SW 1271 (cell line): ENCODE measurements at regions not wholly inside any gene's neighbourhood (a gene's known extent, or its start where the extent isn't known, plus 50 kb on each side); places are given as distances from the start of the nearest gene placed in this dataset.
"Not testable (repeated sequence)": the region's sequence is repeated elsewhere in the genome, so short reads cannot be mapped to it uniquely, and the experiment has no call there.

ENCODE experiments used
- DNase-seq, 2 experiments: peaks; one replicate each; lab custom pipeline; 2025; lab: John Stamatoyannopoulos, UW

DNA sequence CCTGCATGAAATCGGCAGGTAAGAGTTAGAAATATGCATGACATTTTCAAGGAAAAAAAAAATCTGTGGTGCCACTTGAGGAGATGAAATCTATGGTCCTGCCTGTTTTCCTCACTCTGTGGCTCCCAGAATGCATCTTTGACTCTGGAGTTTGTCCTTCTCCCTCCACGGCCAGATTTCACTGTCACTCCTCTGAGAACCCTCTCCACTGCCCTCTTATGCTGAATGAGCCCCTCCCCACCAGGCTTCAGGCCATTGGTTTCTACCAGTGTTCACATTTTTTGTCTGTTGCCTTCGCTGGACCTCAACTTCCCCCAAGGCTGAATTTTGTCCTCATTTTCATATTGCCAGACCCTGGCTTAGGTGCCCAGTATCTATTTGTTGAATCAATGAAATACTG lies 235.0 kb downstream of the ZIC5 start:
- no peak for DNase-seq

DNA sequence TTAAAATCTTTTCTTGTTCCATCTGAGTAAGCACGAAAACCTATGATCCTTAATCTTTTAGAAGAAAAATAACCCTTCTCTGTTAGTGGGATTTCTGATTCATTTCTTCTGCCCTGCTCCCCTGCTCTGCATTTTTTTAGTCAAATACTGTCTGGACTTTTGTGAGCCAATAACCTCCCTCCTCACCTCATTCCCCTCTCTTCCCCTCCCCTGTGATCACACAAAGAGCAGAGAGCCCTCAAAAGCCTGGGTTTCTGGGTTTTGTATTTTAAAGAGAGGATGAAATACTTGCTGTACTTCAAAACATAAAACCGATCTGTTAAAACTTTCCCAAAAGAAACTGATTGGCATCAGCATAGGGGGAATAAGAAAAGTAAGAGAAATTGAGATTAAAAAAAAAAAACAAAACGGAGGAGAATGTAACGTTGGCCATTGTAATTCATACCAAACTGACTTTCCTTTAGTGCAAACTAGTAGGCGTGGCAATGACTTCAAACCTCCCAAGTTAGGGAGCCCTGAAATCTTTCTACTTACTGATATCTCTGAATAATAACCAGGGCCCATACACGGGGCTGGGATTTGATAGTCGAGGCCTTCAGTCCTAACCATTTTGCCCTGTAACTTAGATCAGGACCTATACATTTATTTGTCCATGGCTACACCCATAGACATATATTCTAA lies 232.9 kb downstream of the TM9SF2 start:
- DNase-seq, result no peak

DNA sequence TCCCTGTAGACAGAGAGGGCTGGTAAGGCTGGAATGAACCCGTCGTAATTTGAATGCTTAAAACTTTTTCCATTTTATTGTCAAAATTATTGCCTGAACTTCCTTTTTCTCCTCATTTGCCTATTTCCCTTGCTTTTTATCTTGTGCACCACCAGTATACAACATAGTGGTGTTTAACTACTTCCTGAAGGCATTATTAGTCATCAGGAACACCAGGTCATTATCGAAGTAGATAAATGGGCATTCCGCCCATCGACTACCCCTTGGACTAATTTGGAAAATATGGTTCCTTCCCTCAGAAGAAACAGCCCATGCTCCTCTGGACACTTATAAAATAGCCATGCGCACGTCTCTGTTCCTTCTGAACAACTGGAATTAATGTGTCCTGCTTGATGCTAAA lies 232.1 kb downstream of the TM9SF2 start:
- no peak for DNase-seq

DNA sequence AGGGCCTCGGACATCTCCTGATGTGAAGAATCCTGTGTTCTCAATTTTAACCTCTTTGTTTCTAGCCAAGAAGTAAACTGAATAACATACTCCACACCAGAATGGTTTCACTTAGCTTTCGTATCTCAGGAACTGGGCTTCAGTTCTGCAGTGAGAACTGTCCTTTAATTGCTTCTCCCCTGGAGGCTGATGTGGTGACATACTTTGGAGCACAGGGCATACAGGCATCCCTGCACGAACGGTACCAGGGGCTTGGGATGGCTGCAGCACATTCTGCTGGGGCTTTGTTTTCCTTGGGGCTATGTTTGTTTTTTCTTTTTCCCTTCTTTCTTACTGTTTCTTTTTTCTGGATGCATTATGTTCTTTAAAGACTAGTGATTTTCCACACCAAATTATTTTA lies 230.5 kb downstream of the TM9SF2 start:
- DNase-seq, result no peak

DNA sequence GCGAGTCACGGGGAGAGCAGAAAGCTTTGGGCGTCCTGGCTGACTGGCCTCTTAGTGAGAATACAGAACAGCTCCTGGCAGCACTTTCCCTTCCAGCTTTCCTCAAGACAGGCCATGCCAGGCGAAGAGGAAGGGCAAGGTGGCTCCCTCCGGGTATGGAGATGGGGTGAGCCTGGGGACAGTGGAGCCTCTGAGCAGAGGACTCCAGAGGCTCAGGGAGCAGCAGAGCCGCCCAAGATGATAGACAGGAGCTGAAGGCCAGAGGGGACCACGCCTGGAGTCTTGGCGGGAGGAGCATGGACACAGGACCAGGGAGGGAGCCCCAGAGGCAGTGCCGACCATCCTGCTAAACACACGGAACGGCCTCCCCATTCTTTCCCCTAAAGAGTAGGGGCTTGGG lies 229.1 kb downstream of the TM9SF2 start:
- DNase-seq, result no peak

DNA sequence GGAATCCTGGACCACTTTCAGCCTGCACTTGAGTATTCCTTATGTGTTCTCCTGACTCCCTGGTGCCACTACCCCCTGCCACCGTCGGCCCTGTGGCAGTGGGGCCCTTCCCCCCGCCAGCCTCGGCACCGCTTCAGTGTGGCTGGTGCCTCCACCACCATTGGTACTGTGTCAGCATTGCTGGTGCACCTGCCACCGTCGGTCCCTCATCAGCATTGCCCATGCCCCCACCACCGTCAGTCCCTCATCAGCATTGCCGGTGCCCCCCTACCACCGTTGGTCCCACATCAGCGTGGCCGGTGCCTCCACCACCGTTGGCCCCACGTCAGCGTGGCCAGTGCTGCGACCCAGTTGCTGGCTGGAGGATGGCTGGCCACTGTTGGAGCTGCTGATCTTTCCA lies 228.5 kb downstream of the TM9SF2 start:
- no peak for DNase-seq

DNA sequence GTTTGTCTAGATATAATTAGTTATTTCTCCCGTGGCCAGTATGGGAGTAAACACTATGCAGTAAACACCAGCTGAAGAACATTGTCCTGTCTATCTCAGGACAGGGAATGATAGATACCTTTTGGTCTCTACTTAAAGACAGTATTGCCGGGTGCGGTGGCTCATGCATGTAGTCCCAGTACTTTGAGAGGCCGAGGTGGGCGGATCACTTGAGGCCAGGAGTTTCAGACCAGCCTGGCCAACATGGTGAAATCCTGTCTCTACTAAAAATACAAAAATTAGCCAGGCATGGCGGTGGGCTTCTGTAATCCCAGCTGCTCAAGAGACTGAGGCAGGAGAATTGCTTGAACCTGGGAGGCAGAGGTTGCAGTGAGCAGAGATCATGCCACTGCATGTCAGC lies 226.4 kb downstream of the TM9SF2 start:
- DNase-seq, result not testable (repeated sequence)

DNA sequence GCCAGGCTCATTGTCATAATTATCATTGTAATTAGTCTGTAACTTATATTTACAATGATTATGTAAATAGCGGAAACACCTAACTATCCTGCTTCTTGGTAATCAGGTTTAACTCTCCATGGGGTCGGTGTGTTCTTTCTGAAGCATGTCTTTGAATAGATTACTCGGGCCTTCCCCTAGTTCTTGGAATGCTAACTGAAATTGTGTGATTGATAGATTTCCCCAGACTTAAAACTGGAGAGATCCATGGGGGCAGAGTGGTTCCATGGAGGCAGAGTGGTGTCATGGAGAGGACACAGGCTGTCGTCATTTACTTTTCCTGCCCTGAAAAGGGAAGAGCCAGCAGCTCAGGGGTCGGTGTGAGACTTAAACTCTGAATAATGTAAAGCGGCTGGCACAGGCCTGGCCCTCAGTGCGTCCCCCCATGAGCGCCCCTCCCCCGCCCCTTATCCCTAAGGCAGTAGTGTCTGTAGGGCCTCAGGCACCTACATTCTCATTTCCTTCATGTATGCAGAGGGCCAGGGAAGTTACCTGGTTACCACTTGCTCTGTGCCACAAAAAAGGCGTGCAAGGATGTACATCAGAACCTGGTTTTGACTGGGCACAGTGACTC lies 225.1 kb downstream of the TM9SF2 start:
- no peak for DNase-seq

DNA sequence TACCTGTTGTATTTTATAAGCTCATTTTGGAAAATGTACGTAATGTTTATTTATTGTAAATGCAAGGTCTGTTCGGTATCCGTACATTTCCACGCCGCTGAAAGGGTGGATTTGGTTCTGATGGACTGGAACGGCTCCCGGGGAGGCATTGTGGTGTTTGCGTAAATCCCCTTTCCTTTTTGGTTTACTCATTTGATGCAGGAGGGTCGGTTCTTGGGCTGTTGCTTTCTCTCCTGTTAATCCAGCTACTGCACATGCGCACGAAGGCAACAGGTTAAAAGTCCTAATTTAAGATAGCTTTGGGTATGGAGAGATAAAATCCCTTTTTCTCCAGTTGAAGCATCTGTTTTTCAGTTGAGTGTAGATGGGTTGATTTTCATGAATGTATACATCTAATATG lies 224.4 kb downstream of the TM9SF2 start:
- no peak for DNase-seq

DNA sequence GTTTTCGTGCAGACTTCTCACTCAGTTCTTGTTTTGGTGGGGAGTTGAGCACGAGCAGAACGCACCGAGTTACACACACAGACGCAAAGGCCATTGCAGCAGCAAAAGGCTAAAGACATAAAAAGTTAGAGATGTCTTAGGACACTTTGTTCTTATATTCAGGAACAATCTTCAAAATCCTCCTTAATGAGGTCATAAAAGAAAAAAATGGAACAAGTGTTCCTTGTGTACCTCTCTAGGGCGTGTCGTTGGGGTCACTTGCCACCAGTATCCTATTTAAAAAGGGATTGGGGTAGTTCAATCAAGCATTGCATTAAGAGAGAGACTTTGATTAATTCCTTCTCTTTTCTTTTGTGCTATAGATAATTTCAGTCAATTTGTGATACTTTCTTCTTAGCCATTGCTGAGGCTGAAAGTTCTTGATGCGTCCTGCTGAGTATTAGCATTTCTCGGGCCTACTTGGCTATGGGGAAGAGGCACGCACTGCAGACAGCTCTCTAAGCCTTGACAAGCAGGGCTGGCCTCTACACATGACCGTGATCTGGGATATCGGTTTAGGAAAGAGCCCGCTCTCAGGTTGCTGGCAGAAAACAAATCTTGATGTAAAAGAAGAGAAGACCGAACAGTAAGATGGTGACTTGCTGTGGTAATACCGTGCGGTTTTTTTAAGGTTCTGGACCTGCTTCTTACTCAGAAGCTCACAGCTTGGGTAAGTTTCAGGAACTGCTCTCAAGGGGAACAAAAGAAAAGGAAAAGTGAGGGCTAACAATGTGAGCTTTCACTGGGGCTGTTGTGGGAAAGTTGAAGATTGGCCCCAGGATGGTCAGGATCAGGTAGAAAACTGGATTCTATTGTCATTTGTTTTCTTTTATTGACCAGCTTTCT lies 223.6 kb downstream of the TM9SF2 start:
- DNase-seq, result no peak

DNA sequence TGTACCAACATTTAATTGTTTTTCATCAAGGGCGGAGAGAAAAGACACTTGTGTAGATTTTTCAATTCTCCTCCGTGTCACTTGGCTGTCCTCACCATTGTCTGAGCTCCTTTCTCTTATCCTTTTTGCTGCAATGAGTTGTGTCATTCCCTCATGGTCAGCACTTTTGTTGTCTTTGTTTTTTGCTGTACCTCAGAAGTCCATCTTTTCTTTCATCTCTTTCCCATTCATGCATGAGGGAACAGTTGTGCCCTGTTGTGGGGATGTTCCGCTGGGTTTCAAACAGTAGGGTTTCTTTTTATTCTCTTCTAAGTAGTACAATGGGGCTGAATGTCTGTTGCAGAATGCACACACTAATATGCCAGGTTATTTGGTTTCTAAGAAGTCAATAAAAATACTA lies 222.6 kb downstream of the TM9SF2 start:
- no peak for DNase-seq

DNA sequence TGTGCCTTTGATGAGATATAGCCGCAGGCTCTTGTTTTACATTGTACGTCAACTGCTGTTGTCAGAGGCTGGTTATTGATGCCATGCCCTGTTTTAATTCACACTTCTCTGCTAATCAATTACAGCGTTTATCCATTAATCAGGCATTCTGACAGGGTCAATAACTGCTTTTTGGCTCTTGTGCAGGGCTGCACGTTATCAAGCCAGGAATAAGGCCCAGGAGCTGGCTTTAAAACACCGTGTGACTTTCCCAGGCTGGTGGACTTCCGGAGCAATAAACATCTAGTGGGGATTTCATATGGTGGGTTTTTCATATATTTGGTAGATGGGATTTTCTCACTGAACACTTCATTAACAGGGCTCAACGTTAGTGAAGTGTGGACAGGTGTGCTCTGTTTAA lies 221.7 kb downstream of the TM9SF2 start:
- no peak for DNase-seq

DNA sequence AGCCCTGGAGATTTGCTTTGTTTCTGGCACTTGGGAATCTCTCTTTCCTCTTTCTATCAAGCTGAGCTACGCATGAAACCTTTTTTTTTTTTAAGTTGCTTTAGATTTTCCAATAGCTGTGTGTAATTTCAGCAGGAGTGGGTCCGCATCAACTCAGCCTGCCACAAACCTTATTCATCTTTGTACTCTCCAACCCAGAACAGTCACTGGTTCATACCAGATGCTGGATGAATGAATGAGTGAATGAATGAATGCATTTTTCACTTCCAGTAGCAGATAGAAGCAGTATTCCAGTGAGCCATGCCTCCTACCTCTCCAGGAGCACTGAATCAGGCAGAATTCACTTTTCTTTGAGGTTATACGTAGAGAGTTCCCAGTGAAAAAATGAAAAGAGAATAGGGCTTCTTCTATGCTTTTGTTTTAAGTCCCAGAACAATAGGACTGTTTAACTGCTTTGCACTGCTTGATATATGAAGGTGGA lies 221.1 kb downstream of the TM9SF2 start:
- DNase-seq, result no peak

DNA sequence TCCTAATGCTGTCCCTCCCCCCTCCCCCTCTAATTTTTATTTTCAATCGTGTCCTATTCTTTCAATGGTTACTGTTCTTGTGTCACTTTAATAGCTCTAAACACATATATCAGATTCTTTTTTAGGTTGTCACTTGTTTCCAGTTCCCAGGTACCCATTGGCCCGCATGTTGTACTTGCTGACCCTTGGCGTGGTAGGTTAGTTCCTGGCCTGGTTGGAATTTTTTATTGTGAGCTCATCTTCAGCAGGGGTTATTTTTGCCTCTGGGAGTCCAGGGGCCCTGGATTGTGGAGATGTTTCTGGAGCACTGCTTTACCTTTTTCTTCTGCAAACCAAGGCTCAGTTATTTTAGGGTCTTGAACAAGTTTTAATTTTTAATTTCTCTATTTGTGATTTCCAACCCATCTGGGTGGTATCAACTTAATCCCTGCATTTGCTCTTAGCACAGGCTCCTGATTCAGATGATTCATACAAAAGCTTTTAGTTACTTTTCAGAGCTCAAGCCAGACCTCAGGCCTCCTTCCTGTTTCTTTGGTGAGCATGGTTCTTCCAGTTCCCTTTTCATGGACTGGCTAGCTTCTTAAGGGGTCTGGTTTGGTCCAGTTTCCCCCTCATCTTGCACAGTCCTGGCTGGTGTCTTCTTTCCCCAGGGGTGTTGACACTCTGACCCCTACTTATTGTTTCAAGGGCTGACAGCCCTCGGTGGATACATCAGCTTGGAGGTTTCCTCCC lies 220.5 kb downstream of the TM9SF2 start:
- no peak for DNase-seq

DNA sequence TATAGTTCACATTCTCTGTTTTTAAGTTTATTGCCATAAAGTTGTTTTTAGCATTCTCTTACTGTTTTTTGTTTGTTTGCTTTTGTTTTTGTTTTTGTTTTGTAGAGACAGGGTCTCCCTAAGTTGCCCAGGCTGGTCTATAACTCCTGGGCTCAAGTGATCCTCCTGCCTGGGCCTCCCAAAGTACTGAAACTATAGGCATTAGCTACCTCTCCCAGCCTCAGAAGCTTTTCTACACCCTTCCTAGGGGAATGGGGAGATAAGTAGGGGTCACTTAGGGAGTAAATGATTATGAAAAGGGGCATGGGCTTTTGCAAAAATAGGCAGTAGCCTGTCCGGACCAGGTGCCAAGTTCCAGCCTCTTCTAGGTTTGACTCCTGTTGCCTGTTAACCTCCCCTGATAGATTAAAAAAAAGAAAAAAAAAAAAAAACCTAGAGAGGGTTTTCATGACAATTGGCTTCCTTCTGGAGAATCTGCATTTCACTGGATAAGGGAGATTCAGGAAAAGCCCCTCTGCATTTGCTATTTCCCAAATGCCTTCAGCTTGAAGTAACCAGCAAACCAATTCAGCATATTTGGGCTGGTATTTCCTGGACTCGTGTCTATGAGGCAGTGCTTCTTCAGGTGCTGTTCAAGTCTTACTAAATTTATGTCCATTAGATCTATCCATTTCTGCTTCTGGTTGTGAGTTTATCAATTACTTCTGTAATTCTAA lies 216.8 kb downstream of the TM9SF2 start:
- DNase-seq, result no peak

DNA sequence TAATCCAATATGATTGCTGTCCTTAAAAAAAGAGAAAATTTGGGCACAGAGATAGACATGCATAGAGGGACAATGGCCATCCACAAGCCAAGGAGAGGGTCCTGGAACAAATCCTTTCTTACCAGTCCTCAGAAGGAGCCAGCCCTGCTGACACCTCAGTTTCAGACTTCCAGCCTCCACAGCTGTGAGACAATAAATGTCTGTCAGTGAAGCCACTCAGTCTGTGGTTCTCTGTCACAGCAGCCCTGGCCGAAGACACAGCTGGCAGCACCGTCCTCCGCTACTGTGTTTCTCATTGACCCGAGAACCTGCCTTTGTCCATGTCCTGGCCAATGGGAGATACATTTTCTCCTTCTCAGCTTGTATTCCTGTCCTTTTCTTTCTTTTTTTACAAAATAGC lies 207.9 kb downstream of the TM9SF2 start:
- DNase-seq, result no peak

DNA sequence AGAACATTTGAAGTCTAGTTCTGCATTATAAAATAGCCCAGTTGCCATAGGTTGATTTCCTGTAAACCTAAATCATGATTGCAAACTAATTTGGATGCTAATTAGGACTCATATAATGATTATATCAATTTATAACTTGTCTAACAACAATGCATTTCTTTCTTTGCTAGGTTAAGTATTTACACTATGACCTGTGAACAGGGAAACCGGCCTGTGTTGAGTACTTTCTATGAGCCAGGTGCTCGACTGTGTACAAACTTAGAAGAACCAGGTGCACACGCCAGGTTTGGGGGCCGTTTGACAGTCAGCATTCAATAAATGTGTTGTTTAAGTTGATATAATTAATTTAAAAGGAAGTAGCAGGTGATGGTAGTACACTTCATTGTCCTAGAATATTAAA lies 203.1 kb downstream of the TM9SF2 start:
- DNase-seq, result no peak

DNA sequence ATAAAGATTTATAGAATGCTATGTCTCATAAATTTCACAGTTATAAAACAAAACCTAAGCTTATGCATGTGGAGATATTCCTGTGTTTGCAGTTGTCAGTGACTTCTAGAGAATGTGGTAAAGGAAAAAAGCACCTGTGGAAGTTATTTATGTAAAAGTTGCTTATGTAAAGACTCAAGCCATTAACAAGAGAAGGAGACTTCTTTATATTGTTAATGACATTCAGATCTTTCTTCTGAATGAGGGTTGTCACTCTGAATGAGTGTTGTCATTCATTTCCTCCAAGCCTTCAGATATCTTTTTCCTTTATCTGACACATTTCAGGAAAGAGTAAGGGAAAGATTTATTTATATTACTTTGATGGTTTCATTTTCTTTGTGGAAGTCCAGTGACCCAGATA lies 202.6 kb downstream of the TM9SF2 start:
- no peak for DNase-seq

DNA sequence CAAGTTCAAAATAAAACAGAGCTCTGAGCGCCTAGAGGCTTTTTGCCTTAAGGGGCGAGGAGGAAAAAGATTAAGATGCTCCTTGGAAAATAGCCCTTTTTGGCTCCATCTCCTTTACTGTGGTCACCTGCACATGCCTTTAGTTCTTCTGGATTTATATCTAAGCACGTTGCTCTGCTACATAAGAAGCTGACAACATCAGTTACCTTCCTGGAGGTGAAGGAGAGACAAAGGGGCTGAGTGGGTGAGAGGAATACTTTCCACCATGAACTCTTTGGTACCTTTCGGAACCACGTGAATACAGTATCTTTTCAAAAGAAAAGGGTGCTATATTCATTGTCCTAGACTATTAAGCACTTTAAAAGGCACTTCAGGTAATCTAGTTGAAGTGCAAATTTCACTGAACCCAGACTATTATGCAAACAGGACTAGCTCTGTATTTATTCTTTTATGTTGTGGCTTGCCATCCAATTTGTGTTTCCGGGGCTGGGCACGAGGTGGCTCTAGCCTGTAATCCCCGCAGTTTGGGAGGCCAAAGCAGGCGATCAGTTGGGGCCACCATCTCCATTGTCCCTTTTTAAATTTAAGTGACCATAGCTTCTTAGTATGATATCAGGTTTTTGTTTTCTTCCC lies 201.5 kb downstream of the TM9SF2 start:
- DNase-seq, result no peak

DNA sequence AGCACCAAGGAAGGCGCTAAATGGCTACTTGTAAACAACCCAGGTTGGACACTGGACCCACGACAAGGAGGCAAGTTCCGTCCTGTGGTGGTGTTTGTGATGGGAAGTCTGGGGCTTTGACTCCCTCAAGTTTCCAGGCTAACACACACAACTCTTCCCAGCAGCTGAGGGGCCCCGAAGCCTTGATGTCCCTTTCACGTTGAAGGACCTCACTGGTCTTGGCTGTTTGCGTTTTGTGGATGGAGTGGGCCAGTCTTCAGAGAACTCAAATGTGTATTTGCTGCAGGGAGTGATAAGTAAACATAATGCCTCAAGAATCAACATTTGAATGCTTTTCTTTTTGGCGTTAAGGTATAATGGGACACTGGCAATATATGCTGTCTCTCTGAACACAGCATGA lies 199.2 kb downstream of the TM9SF2 start:
- DNase-seq, result no peak

DNA sequence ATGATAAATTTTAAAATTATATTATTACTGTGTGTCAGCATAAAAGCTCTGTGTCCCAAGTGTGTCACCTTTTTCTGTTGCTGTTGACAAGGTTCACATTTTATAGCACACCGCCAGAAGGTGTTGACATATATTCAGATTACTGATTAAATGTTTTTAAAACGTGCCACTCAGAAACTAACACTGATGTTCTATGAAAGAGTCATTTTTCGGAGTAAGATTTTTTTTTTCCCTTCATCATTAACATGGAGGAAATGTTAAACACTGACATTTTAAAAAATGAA lies 197.5 kb downstream of the TM9SF2 start:
- DNase-seq, result no peak
